ENCODE measurements at regions not wholly inside any gene's neighbourhood (a gene's known extent, or its start where the extent isn't known, plus 50 kb on each side); places are given as distances from the start of the nearest gene placed in this dataset.

DNA sequence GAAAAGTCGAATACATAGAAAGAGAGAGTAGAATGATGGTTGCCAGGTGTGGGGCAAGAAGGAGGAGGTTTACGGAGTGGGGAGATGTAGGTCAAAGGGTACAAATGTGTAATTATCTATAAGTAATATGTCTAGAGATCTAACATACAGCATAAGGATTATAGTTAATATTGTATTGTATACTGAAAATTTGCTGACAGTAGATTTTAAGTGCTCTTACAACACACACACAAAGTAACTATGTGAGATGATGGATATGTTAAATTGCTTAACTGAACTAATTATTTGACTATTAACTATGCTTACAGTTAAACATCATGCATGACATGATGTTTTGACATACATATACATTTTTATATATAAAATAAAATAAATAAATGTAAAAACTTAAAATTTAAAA, 192.7 kb downstream of the ZIC4 start:
- TF ChIP-seq CTCF (IDR thresholded peaks at IDR 0.05) (no peak), POLR2AphosphoS5 (IDR thresholded peaks at IDR 0.05) (no peak), POLR2A (IDR thresholded peaks at IDR 0.05) (no peak), EP300 (IDR thresholded peaks at IDR 0.05) (no peak)
